Body of pancreas (tissue), 4 donors: ENCODE measurements at regions not wholly inside any gene's neighbourhood (a gene's known extent, or its start where the extent isn't known, plus 50 kb on each side); places are given as distances from the start of the nearest gene placed in this dataset.

Experiments
- ATAC-seq: fragments of 150-250 bp; one replicate; pipeline ENCODE4 v1.9.1; 2016
- DNase-seq, 4 donors: peaks; one replicate each; pipeline ENCODE4 v3.0.0-alpha.2; 2019
- H3K27ac ChIP-seq, 4 donors: fragments of 200-600 bp; sonication (generic); 1 replicate in 3 of 4; 2 replicates in 1 of 4; pipeline versions ENCODE4 v1.5.1 to v1.6.1; 2016 to 2019; ENCODE audit warnings: mild to moderate bottlenecking in 1 of 4, mixed read lengths in 1 of 4, moderate library complexity in 1 of 4
- H3K27me3 ChIP-seq, 2 donors: fragments of 200-600 bp; sonication (generic); one replicate each; pipeline ENCODE4 v1.6.0; 2016; ENCODE audit warnings: mild to moderate bottlenecking in 1 of 2
- H3K36me3 ChIP-seq, 2 donors: fragments of 200-600 bp; sonication (generic); replicated peaks in 1 of 2; 2 replicates each; pipeline ENCODE4 v1.5.1; 2016; ENCODE audit warnings: low read depth in 2 of 2; ENCODE audit not compliant: insufficient read depth in 1 of 2
- H3K4me1 ChIP-seq: fragments of 200-600 bp; sonication (generic); one replicate; pipeline ENCODE4 v1.6.0; 2016
- H3K4me3 ChIP-seq, 2 donors: fragments of 200-600 bp; sonication (generic); 1 replicate in 1 of 2; 2 replicates in 1 of 2; pipeline ENCODE4 v1.5.1; 2016 to 2019
- H3K9me3 ChIP-seq, 3 donors: fragments of 200-600 bp; sonication (generic); 1 replicate in 2 of 3; 2 replicates in 1 of 3; pipeline ENCODE4 v1.5.1; 2016
- CTCF ChIP-seq, 7 experiments: fragments of 450-650 bp in 4 of 7; fragments of 200-600 bp in 3 of 7; sonication (generic) in 3 of 7; IDR thresholded peaks; one replicate each; pipeline ENCODE4 v1.5.1; 2016 to 2019; ENCODE audit warnings: antibody characterized with exemption in 7 of 7
- POLR2A ChIP-seq, 3 donors: fragments of 450-650 bp; IDR thresholded peaks; one replicate each; pipeline ENCODE4 v1.6.1; 2016; ENCODE audit warnings: antibody characterized with exemption in 3 of 3, mild to moderate bottlenecking in 2 of 3
- WGBS, 2 donors: methylation state at CpG; one replicate each; pipeline ENCODE4 v1.1.5; 2017; 5-methylcytosine and 5-hydroxymethylcytosine counted together
- intact Hi-C: fragments of 100-400 bp; cut with DNase I; formaldehyde crosslinking; loops from one replicate; pipeline ENCODE4 v1.15.1; 2023

- no peak for TF ChIP-seq CTCF (IDR thresholded peaks at IDR 0.05)
- no peak for TF ChIP-seq POLR2A (IDR thresholded peaks at IDR 0.05)
- Histone ChIP-seq H3K4me3 (no peak overlapping the region), H3K9me3 (no peaks in the 10 kb centered on the region), H3K4me1 (no peaks in the 10 kb centered on the region), H3K27ac (no peak overlapping the region), H3K36me3 (no peaks in the 10 kb centered on the region), H3K27me3 (no peaks in the 10 kb centered on the region)
- intact Hi-C loops: no loop called here
- ATAC-seq: no peak
- 68 to 78% methylated on average over 7 to 10 of the region's 10 CpGs for WGBS, 2 donors
- DNase-seq: no peak
Measured at GRCh38 chr10:130335336-130335735, 199.1 kb downstream of the GLRX3 start.

- no peaks in the 10 kb centered on the region for H3K4me1 ChIP-seq
- peak; percentile 14 to 67 (median 59) for DNase-seq
- peak in 4 of 7 experiments; percentile 14 to 66 (median 51) for TF ChIP-seq CTCF (IDR thresholded peaks at IDR 0.05)
- TF ChIP-seq POLR2A (IDR thresholded peaks at IDR 0.05): no peak
- H3K36me3 ChIP-seq: no peaks in the 10 kb centered on the region
- H3K4me3 ChIP-seq: no peak overlapping the region
- intact Hi-C loops: no loop called here
- 60 to 64% methylated on average over 8 of the region's 8 CpGs for WGBS, 2 donors
- H3K27me3 ChIP-seq: no peaks in the 10 kb centered on the region
- H3K9me3 ChIP-seq: no peaks in the 10 kb centered on the region
- no peak overlapping the region for H3K27ac ChIP-seq
- ATAC-seq: no peak
Measured at GRCh38 chr10:130336617-130337304, 200.6 kb downstream of the GLRX3 start.

- Histone ChIP-seq H3K4me1 (no peaks in the 10 kb centered on the region), H3K9me3 (no peaks in the 10 kb centered on the region), H3K36me3 (no peaks in the 10 kb centered on the region), H3K4me3 (no peak overlapping the region), H3K27ac (no peak overlapping the region), H3K27me3 (no peaks in the 10 kb centered on the region)
- TF ChIP-seq CTCF (IDR thresholded peaks at IDR 0.05) (no peak), POLR2A (IDR thresholded peaks at IDR 0.05) (no peak)
- WGBS, 2 donors: 71 to 90% methylated on average over 13 of the region's 13 CpGs
- DNase-seq (no peak), ATAC-seq (no peak)
- intact Hi-C loops: no loop called here
Measured at GRCh38 chr10:130337305-130337640, 201.1 kb downstream of the GLRX3 start.

- no peak for DNase-seq
- no peaks in the 10 kb centered on the region for H3K4me1 ChIP-seq
- no peaks in the 10 kb centered on the region for H3K9me3 ChIP-seq
- no peaks in the 10 kb centered on the region for H3K27me3 ChIP-seq
- no peak for ATAC-seq
- no peak overlapping the region for H3K27ac ChIP-seq
- intact Hi-C loops: no loop called here
- no peaks in the 10 kb centered on the region for H3K36me3 ChIP-seq
- 86 to 88% methylated on average over 16 to 19 of the region's 19 CpGs for WGBS, 2 donors
- TF ChIP-seq POLR2A (IDR thresholded peaks at IDR 0.05) (no peak), CTCF (IDR thresholded peaks at IDR 0.05) (no peak)
- H3K4me3 ChIP-seq: no peak overlapping the region
Measured at GRCh38 chr10:130337696-130338635, 201.8 kb downstream of the GLRX3 start.
